Omental fat pad (tissue), 3 donors: ENCODE measurements at regions not wholly inside any gene's neighbourhood (a gene's known extent, or its start where the extent isn't known, plus 50 kb on each side); places are given as distances from the start of the nearest gene placed in this dataset.
"Not testable (repeated sequence)": the region's sequence is repeated elsewhere in the genome, so short reads cannot be mapped to it uniquely, and the experiment has no call there.

ENCODE experiments used
- ATAC-seq: fragments of 150-250 bp; one replicate; pipeline ENCODE4 v1.9.1; 2016; ENCODE audit warnings: mild to moderate bottlenecking, moderate library complexity; ENCODE audit not compliant: low FRiP score
- DNase-seq: peaks from one replicate; pipeline ENCODE4 v3.0.0-alpha.2; 2019; ENCODE audit warnings: low spot score
- TF ChIP-seq, protein P1 (sequence below), 3 donors: fragments of 450-650 bp; IDR thresholded peaks; one replicate each; pipeline ENCODE4 v1.5.1; 2016 to 2017; ENCODE audit warnings: antibody characterized with exemption in 3 of 3, mild to moderate bottlenecking in 3 of 3, moderate library complexity in 2 of 3

DNA sequence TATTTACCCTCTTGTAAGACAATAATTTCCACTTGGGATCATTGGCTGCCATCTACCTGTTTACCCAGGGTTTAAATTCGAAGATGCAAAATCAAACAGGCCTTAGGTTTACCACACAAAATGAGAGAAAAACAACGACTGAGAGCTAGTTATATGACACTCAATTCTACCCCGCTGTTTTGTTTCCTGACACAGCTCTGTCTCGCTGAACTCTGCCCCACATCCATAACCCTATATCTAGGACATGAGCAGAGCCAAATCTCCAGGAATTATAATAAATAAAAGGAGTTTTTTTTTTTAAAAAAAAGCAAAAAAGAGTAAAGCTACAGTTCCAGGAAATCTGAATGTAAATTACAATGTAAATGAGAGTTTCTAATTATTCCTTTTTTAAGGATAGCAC lies 165.4 kb upstream of the NR2F2 start:
- no peak for DNase-seq
- TF ChIP-seq, protein P1, sequence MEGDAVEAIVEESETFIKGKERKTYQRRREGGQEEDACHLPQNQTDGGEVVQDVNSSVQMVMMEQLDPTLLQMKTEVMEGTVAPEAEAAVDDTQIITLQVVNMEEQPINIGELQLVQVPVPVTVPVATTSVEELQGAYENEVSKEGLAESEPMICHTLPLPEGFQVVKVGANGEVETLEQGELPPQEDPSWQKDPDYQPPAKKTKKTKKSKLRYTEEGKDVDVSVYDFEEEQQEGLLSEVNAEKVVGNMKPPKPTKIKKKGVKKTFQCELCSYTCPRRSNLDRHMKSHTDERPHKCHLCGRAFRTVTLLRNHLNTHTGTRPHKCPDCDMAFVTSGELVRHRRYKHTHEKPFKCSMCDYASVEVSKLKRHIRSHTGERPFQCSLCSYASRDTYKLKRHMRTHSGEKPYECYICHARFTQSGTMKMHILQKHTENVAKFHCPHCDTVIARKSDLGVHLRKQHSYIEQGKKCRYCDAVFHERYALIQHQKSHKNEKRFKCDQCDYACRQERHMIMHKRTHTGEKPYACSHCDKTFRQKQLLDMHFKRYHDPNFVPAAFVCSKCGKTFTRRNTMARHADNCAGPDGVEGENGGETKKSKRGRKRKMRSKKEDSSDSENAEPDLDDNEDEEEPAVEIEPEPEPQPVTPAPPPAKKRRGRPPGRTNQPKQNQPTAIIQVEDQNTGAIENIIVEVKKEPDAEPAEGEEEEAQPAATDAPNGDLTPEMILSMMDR (IDR thresholded peaks at IDR 0.05), result no peak

DNA sequence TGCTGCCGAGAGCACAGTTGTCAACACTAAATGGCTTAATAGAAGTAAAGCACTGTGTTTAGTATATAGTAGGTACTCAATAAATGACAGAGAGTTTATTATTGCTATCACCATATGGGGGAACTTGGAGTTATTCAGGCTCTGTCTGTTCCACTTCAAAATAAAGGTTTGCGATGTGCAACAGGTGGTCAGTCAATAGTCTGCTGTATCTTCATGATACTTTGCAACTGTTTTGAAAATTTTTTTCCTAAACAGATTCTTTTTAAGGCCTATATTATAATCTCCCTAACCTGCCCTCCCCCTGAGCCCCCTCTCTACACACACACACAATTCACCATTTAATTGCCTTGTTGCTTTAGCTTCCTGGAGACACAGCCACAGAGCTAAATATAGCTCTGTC lies 164.7 kb upstream of the NR2F2 start:
- DNase-seq (no peak), ATAC-seq (no peak)
- TF ChIP-seq, protein P1 (IDR thresholded peaks at IDR 0.05), result no peak

More for the DNA sequence above, 165.4 kb upstream of the NR2F2 start:
- no peak for ATAC-seq

DNA sequence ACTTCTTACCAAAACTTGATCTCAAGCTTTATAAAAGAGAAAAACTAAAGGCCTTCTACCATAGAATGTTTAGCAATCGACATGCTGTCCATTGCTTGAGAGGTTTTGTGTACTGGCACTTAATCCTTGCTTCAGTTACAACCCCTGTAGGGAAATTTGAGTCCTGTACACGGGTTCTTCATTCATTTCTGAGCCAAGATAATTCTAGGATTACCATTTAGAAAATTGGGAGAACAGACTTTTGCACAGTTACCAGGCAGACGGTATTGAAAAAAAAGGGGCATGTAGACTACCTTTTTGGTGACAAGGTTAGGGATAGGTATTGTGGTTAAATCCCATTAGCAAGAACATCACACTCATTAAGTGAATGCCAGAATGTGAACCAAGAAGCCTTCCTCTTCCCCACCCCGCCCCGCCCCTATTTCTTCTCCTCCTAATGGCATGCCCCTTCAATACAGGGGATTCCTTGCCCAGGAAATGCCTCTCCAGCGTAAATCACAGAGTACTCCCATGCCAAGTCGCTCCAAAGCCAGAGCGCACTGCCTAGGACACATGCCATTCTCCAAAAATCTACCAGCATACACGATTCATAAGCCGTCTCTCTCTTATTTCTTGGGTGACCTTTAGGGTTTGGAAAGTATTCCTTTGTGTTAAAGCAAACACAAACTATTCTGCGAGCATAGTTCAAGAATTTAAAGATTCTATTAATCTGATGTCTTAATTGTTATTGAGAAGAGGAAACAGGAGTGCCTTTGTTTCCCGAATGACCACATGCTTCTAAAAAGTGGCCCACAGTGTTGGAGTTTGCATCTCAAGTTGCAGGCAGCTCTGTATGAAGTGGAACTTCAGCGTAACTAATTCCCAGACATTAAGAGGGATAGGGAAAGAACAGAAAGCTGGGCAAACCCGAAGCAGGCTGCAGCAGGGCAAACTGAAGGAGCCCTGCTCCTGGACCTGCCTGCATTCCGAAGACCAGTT lies 164.0 kb upstream of the NR2F2 start:
- ATAC-seq, result no peak
- TF ChIP-seq, protein P1 (IDR thresholded peaks at IDR 0.05), result no peak
- no peak for DNase-seq

DNA sequence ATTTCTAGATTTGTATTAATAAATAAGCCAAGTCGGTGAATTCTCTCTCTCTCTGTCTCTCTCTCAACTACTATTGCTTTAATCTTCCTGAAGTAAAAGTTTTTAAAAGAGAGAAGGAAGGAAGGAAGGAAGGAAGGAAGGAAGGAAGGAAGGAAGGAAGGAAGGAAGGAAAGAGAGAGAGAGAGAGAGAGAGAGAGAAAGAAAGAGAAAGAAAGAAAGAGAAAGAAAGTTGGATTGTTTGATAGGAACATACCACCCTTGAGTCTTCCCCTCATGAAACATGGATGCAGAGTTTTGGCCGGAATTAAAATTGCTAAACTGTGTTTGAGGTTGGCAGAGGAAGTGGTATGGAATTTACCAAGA lies 159.9 kb upstream of the NR2F2 start:
- DNase-seq, ATAC-seq: not testable (repeated sequence)

DNA sequence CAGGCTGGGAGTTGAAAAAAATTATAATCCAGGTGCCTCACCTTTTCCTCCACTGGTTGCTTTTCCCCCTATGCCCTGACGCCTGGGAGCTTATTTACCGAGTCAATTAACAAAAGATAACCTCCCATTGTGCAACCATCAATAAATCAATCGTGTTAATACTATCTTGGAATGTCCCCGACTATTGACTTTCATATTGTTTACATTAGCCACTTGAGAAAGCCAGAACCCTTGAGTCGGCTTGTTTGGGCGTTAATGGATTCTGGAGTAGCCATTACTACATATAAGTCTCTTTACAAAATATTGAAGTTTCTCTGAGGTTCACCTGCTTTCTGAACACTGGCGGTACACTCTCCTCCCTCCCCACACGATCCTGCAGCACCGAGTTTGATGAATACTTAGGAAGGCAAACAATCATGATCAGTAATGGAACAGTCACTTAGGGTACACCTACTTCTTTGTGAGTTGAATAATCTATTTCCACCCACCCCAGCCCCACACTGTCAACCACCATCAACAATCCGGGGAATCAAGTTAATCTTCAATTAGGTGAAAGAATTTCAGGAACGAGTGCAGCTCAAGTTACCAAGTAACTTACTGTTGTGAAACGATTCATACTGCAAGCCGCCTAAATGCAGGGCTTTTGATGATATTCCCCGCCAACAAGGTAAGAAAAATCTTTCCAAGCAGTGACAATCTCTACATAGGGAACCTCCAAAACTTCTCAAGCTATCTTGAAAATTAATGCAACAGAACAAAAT lies 159.3 kb upstream of the NR2F2 start:
- ATAC-seq (no peak), DNase-seq (no peak)
- TF ChIP-seq, protein P1 (IDR thresholded peaks at IDR 0.05), result no peak

DNA sequence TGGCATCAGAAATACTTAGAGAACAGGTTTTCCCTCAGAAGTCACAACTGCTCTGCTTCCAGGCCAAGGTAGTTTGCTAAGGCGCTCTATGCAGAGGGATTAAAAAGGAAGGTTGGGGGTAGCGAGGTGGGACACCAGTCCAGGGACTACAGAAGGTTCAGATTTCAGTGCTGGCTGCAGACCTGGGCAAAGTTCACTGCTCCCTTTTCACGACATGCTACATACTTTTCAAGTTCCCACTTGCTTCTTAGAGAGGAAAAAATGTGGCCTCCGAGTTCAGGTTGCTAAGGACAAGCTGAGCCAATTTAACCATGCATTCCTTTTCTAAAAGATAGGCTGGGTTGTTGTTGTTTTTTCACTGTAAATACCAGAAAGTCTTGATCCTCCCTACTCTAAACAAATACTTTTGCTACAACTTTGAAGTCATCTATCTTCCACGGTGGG lies 158.6 kb upstream of the NR2F2 start:
- DNase-seq (no peak), ATAC-seq (no peak)
- TF ChIP-seq, protein P1 (IDR thresholded peaks at IDR 0.05), result no peak

DNA sequence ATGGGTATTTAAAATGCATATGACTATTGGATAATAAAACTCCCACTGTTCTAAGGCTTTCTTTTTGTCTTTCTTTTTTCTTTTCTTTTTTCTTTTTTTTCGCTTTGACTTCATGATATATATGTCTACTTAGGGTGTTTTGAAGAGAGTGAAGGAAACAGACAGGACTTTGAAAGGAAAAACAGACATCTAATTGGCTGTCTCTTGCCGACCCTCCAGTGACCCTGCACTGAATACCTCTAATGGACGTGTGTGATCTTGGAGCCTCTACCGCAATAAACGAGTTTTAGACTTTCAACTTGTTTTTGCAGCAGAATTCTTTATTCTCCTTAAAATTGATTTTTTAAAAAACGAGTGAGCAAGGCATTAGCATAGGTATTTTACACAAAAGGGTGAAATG lies 158.1 kb upstream of the NR2F2 start:
- ATAC-seq (no peak), DNase-seq (no peak)
- TF ChIP-seq, protein P1 (IDR thresholded peaks at IDR 0.05), result no peak
